Activated B cell treated with CpG ODN at 0.5 μM for 24 hours (primary cell): ENCODE measurements at regions not wholly inside any gene's neighbourhood (a gene's known extent, or its start where the extent isn't known, plus 50 kb on each side); places are given as distances from the start of the nearest gene placed in this dataset.

Source experiments
- ATAC-seq: fragments of 200-7000 bp; cut with Tn5 transposase; one replicate; pipeline ENCODE4 v1.10.0; 2021; ENCODE audit warnings: low read depth, mild to moderate bottlenecking, moderate library complexity
- CTCF ChIA-PET: fragments of 350-600 bp; sonication (Branson Sonifier 250); formaldehyde crosslinking; loops from one replicate; lab custom pipeline; 2021; ENCODE audit warnings: antibody characterized with exemption; lab: Charles Lee
- POLR2A ChIA-PET: fragments of 350-600 bp; sonication (Branson Sonifier 250); formaldehyde crosslinking; loops from one replicate; lab custom pipeline; 2021; ENCODE audit warnings: antibody characterized with exemption; lab: Charles Lee
- DNase-seq: peaks from one replicate; pipeline ENCODE4 v3.0.0; 2022
- H3K27ac Mint-ChIP-seq: one replicate; pipeline ENCODE4 v1.8.0; 2020; ENCODE audit warnings: mixed read lengths
- H3K27me3 Mint-ChIP-seq: one replicate; pipeline ENCODE4 v1.8.0; 2021; ENCODE audit warnings: mixed read lengths
- H3K36me3 Mint-ChIP-seq: one replicate; pipeline ENCODE4 v1.8.0; 2021; ENCODE audit warnings: low read depth, mixed read lengths
- H3K4me1 Mint-ChIP-seq: one replicate; pipeline ENCODE4 v1.8.0; 2021; ENCODE audit warnings: mixed read lengths
- H3K4me3 Mint-ChIP-seq: one replicate; pipeline ENCODE4 v1.8.0; 2020; ENCODE audit warnings: mild to moderate bottlenecking, mixed read lengths
- H3K9me3 Mint-ChIP-seq: one replicate; pipeline ENCODE4 v1.8.0; 2020; ENCODE audit warnings: mixed read lengths
- CTCF ChIP-seq: fragments of 200-600 bp; IDR thresholded peaks from one replicate; pipeline ENCODE4 v1.8.0; 2022; ENCODE audit warnings: antibody characterized with exemption, mild to moderate bottlenecking
- intact Hi-C: fragments of 100-400 bp; cut with micrococcal nuclease; formaldehyde crosslinking; loops from one replicate; pipeline ENCODE4 v1.15.1; 2024

- H3K9me3 Mint-ChIP-seq, result no peaks in the 10 kb centered on the region
- ATAC-seq (no peak), DNase-seq (no peak)
- intact Hi-C loops, result loop anchor here (5.0 kb wide), 1 partner anchor 1440 kb away; no protein-coding TSS in a partner anchor
- H3K4me1 Mint-ChIP-seq, result peaks cover 3% of the 10 kb centered on the region
- H3K27me3 Mint-ChIP-seq, result peaks cover 6% of the 10 kb centered on the region
- no peak for TF ChIP-seq CTCF
- CTCF ChIA-PET, result interaction anchor here (1.0 to 5.1 kb wide), 8 partner anchors 7 to 516 kb away, joined by 3 to 50 read pairs (median 4); no protein-coding TSS in a partner anchor
- no peak overlapping the region for H3K27ac Mint-ChIP-seq
- POLR2A ChIA-PET, result no interaction called here
- H3K4me3 Mint-ChIP-seq, result no peak overlapping the region
- no peaks in the 10 kb centered on the region for H3K36me3 Mint-ChIP-seq
Observed at GRCh38 chr5:34487159-34487879, 168.8 kb upstream of the RAI14 start.

GRCh38 chr5:34487956-34488355 is 168.2 kb upstream of the RAI14 start:
- no peaks in the 10 kb centered on the region for H3K36me3 Mint-ChIP-seq
- DNase-seq (no peak), ATAC-seq (no peak)
- CTCF ChIA-PET, result interaction anchor here (2.3 to 5.1 kb wide), 2 partner anchors 36 to 410 kb away, joined by 5 to 50 read pairs; no protein-coding TSS in a partner anchor
- H3K9me3 Mint-ChIP-seq, result no peaks in the 10 kb centered on the region
- peaks cover 3% of the 10 kb centered on the region for H3K4me1 Mint-ChIP-seq
- intact Hi-C loops, result loop anchor here (5.0 kb wide), 1 partner anchor 1439 kb away; no protein-coding TSS in a partner anchor
- no peak for TF ChIP-seq CTCF
- peaks cover 6% of the 10 kb centered on the region for H3K27me3 Mint-ChIP-seq
- H3K27ac Mint-ChIP-seq, result no peak overlapping the region
- POLR2A ChIA-PET, result no interaction called here
- no peak overlapping the region for H3K4me3 Mint-ChIP-seq

DNA sequence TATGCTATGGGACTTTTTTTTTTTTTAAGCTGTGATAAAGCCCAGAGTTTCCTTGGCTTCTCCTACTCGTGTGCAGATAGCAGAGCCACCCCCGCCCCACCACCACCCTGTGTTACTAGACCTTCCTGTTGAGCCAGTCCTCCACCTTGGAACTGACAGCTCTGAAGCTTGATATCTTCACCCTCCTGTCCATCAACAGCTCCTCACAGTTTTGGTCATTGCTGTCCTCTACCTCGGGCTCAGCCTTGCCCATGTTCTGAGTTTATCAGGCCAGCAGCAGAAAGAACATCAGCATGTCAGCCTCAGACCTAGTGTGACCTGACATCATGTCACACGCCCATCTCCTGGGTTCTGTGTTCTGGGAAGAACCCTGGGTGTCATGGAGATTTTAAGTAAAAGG is 167.1 kb upstream of the RAI14 start:
- no peak for TF ChIP-seq CTCF
- H3K9me3 Mint-ChIP-seq, result no peaks in the 10 kb centered on the region
- H3K4me3 Mint-ChIP-seq, result no peak overlapping the region
- DNase-seq (no peak), ATAC-seq (no peak)
- H3K36me3 Mint-ChIP-seq, result no peaks in the 10 kb centered on the region
- intact Hi-C loops, result loop anchor here (5.0 kb wide), 1 partner anchor 1438 kb away; no protein-coding TSS in a partner anchor
- H3K4me1 Mint-ChIP-seq, result peaks cover 3% of the 10 kb centered on the region
- CTCF ChIA-PET, result interaction anchor here (0.6 to 2.3 kb wide), 4 partner anchors 13 to 584 kb away, joined by 3 to 5 read pairs (median 3); no protein-coding TSS in a partner anchor
- peaks cover 6% of the 10 kb centered on the region for H3K27me3 Mint-ChIP-seq
- H3K27ac Mint-ChIP-seq, result no peak overlapping the region
- POLR2A ChIA-PET, result no interaction called here

- Mint-ChIP-seq H3K36me3 (no peaks in the 10 kb centered on the region), H3K9me3 (no peaks in the 10 kb centered on the region), H3K4me3 (no peak overlapping the region), H3K27me3 (peaks cover 6% of the 10 kb centered on the region), H3K4me1 (peaks cover 3% of the 10 kb centered on the region), H3K27ac (no peak overlapping the region)
- TF ChIP-seq CTCF, result no peak
- CTCF ChIA-PET, result no interaction called here
- ATAC-seq, result no peak
- intact Hi-C loops, result no loop called here
- no peak for DNase-seq
- POLR2A ChIA-PET, result no interaction called here
Observed at GRCh38 chr5:34490506-34491250, 165.4 kb upstream of the RAI14 start.

DNA sequence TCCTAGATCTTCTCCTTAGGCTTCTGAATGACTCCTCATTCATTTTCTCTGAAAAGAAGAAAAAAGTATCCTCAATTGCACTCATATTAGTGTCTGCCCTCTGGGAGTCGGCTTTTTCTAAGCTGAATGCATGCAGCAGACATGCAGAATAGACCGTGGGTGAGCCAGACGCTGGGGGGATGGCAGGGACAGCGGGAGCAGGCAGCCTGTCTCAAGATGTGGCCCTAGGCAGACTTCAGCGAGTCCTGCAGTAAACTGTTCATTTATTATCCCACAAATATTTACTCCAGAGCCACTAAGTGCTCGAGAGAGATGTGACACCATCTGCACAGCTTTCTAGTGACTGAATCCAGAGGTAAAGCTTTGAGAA is 164.9 kb upstream of the RAI14 start:
- no peak overlapping the region for H3K27ac Mint-ChIP-seq
- intact Hi-C loops, result no loop called here
- no peak overlapping the region for H3K4me3 Mint-ChIP-seq
- TF ChIP-seq CTCF, result no peak
- H3K27me3 Mint-ChIP-seq, result peaks cover 6% of the 10 kb centered on the region
- no peaks in the 10 kb centered on the region for H3K9me3 Mint-ChIP-seq
- POLR2A ChIA-PET, result no interaction called here
- DNase-seq (no peak), ATAC-seq (no peak)
- H3K36me3 Mint-ChIP-seq, result no peaks in the 10 kb centered on the region
- peaks cover 1% of the 10 kb centered on the region for H3K4me1 Mint-ChIP-seq
- CTCF ChIA-PET, result no interaction called here
